ENCODE measurements at regions not wholly inside any gene's neighbourhood (a gene's known extent, or its start where the extent isn't known, plus 50 kb on each side); places are given as distances from the start of the nearest gene placed in this dataset.

DNA sequence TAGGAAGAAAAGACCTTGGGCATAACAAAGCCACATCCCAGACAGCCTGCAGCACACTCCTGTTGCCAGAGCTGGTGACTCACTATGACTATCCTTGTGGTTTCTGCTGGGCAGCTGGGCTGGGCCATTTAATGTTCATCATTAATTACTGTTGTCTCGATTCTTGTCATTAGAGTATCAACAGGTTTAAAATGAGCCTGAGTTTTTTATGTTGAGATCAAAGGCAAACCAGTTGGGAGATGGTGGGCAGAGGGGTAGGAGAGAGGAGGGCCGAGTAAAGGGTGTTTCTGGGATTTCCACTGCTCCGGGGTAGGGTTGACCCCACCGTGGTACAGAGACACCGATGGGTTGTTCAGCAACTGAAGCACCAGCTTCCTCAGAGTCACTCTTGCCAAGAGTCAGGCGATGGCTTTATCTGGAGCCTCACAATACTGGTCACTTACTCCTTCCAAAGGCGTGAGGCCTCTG lies 128.7 kb upstream of the LYZL1 start:
- no peak for DNase-seq

DNA sequence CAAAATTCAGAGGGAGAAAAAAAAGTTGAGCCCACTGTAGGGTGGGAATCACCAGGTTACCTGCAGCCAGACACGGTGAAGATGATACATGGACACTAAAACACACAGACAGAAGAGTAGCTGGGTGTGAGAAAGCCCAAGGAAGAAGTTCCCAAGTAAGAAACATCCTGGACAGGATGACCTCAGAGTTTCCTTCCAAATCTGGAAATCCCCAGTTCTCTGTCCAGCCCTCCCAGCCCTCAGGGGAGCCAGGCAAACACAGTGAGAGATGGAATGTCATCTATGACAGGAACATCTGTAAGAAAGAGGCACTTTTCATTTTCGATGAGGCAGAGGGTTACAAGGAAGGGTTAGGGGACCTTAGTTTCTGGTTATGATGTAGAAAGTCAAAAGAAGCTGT lies 125.1 kb upstream of the LYZL1 start:
- no peak for DNase-seq

DNA sequence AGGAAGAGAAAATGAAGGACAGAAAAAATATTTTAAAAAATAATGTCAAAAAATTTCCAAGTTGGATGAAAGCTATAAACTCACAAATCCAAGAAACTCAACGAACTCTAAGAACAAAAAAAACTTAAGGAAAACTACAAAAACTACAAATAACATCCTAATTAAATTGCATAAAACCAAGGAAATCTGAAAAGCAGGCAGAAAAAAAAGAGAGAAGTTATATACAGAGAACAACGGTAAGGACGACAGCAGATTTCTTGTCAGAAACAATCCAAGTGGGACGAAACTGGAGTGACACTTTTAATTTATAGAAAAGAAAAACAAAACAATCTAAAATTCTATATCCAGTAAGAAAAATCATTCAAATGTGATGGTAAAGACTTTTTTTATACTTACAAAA lies 122.2 kb upstream of the LYZL1 start:
- DNase-seq = no peak

DNA sequence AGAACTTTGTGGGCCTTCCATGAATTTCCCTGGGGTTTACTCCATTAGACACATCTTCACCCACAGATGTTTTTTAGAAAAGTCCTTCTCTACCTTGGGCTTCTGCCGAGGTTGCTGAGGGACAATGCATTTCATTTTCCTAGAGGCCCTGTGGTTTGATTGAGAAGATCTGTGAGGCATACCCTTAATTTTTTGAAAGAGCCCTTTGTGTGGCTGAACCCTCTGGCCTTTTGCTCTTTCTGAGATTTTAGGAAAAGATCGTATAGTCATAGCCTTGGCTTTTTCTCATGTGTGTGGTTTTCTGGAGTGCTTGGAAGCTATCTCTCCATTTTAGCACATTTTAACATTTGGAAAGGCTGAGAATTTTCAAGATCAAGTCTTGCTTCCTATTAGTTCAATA lies 119.8 kb upstream of the LYZL1 start:
- DNase-seq = no peak

DNA sequence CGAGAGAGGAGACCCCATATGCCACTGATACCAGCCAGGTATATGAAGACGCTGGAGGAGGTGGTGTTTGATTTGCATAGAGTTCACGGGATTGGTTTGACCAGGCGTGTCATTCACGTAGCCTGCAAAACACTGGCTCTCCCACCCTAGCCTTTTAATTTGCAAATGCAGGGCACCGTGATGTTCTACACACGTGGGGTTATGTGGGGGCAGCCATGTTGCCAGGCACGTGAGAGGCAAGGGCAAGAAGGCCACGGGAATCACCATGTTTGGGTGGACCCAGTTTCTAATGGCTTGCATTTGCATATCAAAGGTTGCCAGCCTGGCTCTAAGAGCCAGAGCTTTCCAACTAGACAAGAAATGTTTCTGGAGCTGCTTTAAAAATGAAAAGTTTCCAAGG lies 117.2 kb upstream of the LYZL1 start:
- no peak for DNase-seq

DNA sequence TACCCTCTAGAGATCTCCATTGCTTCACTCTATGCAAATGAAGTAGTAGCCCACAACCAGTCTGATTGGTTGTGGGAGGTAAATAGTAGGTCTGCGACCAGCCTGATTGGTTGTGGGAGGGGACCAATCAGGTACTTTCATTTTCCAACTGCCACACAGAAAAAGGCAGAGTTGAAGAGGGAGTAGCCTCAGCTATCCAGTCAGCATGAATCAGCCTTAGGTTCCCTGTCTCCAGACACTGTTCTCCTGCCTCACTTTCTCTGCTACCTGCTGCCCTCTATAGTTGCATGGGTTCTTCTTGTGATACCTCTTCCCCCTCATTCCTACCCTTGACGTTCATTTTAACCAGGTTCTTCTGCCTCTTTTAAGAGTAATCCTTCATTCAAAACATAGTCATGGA lies 114.5 kb upstream of the LYZL1 start:
- no peak for DNase-seq

- DNase-seq = no peak
Observed at GRCh38 chr10:29176845-29177832, 111.7 kb upstream of the LYZL1 start.

DNA sequence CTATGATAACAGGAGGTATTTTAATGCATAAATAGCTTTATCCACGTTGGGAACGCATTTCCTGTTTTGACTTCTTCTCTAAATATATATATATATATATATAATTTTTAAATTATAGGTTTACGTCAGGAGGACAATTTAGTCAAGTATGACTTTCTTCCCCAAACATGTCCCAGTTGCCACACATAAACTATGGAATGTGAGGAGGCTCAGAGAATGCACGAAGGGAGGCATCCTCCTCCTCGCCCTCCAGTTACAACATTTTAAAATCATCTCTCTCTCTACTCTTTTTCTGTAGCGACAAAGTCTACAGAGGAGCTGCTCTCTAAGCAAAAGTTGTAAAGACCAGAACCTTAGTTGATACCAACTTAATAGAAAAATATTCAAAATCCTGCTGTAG lies 106.9 kb upstream of the LYZL1 start:
- DNase-seq = no peak

DNA sequence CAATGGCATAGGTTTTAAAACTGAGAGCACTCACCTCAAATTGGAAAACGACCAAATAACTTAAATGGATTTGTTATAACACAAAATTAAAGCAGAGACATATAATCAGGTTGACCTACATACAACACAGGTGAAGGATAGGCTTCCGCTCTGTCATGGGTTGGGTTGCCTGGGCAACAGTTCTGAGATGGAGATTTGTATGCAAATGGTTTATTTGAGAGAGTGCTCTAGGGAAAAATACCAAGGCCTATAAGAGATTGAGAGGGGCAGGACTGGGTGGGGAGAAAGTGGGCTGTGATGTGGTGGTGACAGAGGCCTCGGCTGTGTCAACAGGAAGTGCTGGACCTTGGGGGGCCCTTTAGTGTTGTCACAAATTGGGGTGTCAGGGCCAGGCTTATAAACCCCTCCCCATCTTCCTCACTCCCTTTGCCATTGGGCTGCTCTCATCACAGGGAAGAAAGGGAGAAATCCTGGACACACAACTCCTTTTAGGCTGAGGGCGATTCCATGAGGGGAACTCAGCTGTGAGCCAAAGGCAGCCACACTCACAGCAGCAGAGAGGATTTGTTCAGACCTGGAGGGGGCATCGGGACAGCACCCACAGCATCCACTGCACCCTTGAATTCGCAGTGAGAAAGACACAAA lies 105.4 kb upstream of the LYZL1 start:
- DNase-seq = no peak

GRCh38 chr10:29184205-29185000 lies 104.5 kb upstream of the LYZL1 start:
- DNase-seq = no peak

DNA sequence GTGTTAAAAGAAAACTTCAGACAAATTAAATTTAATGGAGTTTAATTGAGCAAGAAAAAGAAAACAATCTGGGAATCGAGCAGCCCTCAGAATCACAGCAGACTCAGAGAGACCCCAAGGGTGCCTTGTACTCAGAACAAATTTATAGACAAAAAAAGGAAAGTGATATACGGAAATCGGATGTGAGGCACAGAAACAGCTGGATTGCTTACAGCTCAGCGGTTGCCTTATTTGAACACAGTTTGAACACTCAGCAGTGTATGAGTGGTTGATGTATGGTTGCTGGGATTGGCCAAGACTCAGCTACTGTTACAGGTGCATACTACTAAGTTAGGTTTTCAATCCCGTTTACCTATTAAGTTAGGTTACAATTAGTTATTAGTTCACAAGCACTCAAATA lies 103.8 kb upstream of the LYZL1 start:
- DNase-seq = no peak

DNA sequence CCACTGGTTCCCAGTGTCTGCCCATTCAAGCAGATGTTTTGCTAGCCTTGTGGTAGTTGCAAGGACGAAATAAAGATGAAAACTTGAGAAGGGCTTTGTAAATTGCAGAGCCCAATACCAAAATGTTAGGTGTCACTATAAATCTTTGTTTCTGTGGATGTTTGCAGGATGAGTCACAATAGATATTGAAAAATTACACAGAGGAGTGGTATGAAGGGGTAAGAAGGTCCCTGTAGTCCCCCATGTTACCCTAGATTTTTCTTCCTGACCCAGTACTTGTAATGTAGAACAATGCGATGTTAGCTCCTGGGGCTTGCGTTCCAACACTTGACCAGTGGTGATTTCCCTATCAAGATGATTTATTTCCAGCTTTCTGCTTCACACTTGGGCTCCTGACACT lies 102.6 kb upstream of the LYZL1 start:
- no peak for DNase-seq

DNA sequence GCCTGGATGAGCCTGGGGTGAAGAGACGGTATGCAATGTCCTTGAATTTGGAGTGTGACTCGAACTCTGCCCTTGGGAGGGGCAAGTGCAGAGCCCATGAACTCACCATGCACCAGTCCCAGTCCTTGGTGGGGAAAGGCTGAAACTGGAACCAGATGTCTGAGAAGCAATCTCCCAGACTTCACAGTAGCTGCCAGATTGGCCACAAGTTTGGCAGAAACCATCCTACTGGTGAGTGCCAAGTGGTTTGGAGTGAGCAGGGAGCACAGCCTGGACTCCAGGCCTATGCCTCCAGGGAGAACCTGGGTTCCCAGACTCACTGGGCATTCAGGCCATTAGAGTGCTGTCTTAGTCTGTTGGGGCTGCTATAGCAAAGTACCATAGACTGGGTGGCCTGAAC lies 99.6 kb upstream of the LYZL1 start:
- DNase-seq = no peak

- no peak for DNase-seq
Observed at GRCh38 chr10:29191674-29192073, 97.2 kb upstream of the LYZL1 start.

GRCh38 chr10:29199339-29199738 lies 89.5 kb upstream of the LYZL1 start:
- no peak for DNase-seq

DNA sequence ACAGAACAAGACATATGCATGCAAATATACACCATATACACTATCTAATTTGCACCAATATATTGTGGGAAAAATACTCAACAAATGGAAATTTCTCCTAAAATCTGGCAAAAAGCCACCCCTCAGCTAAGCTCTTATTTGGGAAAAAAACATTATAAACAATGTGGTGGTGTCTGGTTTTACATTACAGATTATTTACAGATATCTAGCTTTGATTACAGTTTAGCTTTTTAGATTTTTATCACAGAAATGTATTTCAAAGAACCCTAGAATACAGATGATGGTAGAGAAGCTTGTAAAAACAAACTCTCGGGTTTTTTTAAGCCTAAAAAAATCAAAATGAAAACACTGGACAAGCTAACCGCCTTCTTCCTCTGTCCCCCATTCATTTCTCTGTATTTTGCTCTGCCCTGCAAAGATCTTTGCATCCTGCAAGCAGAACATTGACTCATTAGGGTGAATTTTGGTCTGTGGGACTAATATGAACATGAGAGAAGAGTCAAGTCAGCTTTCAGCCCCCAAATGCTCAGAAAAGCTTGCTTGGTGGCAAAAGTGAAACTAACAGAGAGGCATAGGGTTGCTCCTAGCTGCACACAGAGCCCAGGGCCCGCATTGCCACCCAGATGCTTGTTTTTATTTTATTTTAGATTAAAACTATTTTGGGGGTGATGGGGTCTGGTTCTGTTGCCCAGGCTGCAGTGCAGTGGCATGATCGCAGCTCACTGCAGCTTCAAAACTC lies 88.8 kb upstream of the LYZL1 start:
- no peak for DNase-seq

- no peak for DNase-seq
Observed at GRCh38 chr10:29202386-29202940, 86.4 kb upstream of the LYZL1 start.

DNA sequence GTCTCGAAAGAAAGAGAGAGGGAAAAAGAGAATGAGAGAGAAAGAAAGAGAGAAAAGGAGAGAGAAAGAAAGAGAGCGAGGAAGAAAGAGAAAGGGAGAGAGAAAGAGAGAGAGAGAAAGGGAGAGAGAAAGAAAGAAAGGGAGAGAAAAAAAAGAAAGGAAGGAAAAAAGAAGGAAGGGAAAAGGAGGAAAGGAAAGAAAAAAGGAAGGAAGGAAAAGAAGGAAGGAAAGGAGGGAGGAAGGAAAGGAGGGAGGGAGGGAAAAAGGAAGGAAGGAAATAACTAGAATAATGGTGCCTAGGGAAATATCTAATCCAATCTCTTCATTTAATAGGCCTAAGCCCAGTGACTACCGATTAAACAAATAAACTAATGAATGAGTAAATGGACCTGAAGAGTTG lies 85.4 kb upstream of the LYZL1 start:
- no peak for DNase-seq

DNA sequence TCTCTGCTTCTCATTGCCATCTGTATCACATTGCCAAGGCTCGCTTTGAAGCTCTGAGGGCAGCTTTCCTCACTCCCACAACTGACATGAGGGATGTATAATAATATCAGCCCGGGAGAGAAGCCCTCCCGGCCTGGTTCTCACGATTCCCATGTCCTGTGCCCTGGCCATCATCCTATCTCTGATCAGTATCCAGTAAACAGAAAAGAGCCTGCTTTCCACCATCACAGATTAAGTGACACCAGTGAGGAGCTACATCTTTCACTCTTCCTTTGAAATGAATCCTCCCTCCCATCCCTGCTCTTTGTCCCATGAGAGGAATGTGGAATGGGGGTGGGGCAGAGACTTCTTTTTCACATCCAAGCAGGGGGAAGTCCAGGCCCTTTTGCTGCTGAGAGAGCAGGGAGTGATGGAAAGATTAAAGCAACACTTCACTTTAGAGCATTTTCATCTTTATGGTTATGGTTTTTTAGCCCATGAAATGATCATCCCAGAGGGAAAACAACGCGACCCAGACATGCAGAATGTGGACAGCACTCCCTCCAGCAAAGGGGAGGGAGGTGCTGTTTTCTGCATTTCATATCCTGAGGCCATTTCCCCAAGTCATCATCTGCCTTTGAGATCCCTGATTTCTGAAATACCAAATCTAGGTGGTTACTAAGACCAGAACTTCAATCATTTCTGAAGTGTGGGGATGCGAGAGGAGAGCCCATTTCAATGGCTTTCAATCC lies 84.6 kb upstream of the LYZL1 start:
- DNase-seq = no peak

DNA sequence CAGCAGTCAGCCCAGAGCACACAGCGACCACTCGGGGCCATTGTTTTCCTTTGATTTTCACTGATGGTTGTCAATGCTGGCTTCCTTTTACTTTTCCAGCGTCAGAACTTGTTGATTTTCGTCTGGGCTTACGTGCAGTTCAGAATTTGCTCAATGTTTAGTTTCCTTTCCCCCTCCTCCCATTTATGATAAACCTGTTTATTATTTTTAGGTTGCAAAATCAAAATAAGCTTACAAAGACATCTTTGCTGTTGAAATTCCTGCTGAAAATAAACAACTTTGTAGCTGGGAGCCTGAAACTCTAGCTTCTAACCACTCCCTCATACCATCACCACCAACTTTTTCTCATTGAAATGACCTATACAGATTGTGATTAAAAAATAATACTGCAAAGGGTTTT lies 83.1 kb upstream of the LYZL1 start:
- DNase-seq = no peak

GRCh38 chr10:29208845-29209244 lies 80.0 kb upstream of the LYZL1 start:
- DNase-seq = no peak

Measured in muscle of arm (tissue), 1 donor.